GM12878 (cell line): ENCODE measurements at regions not wholly inside any gene's neighbourhood (a gene's known extent, or its start where the extent isn't known, plus 50 kb on each side); places are given as distances from the start of the nearest gene placed in this dataset.

Source experiments
- ATAC-seq: fragments of 200-7000 bp; cut with Tn5 transposase; 3 replicates; pipeline ENCODE4 v1.9.1; 2020; ENCODE audit warnings: mild to moderate bottlenecking, moderate library complexity
- BruUV-seq: library from RNA; stranded (reverse); fragments of 400-500 nt; replicated peaks from 2 replicates; lab custom pipeline; 2021; lab: Mats Ljungman, UMichigan
- CTCF ChIA-PET: fragments of 300-600 bp; sonication (Branson Sonifier 250); formaldehyde crosslinking; extraction: SDS; loops from one replicate; lab custom pipeline; 2021; ENCODE audit warnings: inconsistent platforms; lab: Yijun Ruan, JAX
- POLR2A ChIA-PET: fragments of 350-600 bp; formaldehyde crosslinking; extraction: SDS; loops from one replicate; lab custom pipeline; 2021; ENCODE audit warnings: inconsistent platforms; lab: Charles Lee
- RAD21 ChIA-PET: fragments of 300-600 bp; sonication (Branson Sonifier 250); formaldehyde crosslinking; loops from one replicate; lab custom pipeline; 2023; ENCODE audit warnings: antibody characterized with exemption; ENCODE audit not compliant: unreplicated experiment; lab: Charles Lee
- SMC1A ChIA-PET: fragments of 300-600 bp; sonication (Branson Sonifier 250); formaldehyde crosslinking; loops from one replicate; lab custom pipeline; 2023; ENCODE audit not compliant: unreplicated experiment, uncharacterized antibody; lab: Charles Lee
- DNase-seq: peaks from one replicate; pipeline ENCODE4 v3.0.0-alpha.2; 2011; ENCODE audit warnings: low read depth, low spot score
- FAIRE-seq: peaks from 3 replicates; lab custom pipeline; 2011; peaks lifted over from hg19 to GRCh38; lab: Jason Lieb, UNC
- H2AFZ ChIP-seq: 2 replicates; pipeline ENCODE4 v1.6.0; 2011; ENCODE audit warnings: low read depth, low read length, control low read depth; ENCODE audit not compliant: control insufficient read depth
- H3K27ac ChIP-seq: 2 replicates; pipeline ENCODE4 v1.5.1; 2011; ENCODE audit warnings: control low read depth; ENCODE audit not compliant: control insufficient read depth, insufficient read depth
- H3K27me3 ChIP-seq, 2 experiments: replicated peaks in 1 of 2; 2 replicates each; pipeline versions ENCODE4 v1.6.0 to v1.6.1; 2011; ENCODE audit warnings: low read length in 1 of 2; ENCODE audit not compliant: control insufficient read depth in 2 of 2, insufficient read depth in 2 of 2
- H3K36me3 ChIP-seq, 2 experiments: 2 replicates each; pipeline ENCODE4 v1.5.1; 2011; ENCODE audit warnings: low read length in 1 of 2; ENCODE audit not compliant: control insufficient read depth in 2 of 2, insufficient read depth in 2 of 2
- H3K4me1 ChIP-seq: 2 replicates; pipeline ENCODE4 v1.6.1; 2011; ENCODE audit warnings: mild to moderate bottlenecking, low read length, moderate library complexity, mixed read lengths; ENCODE audit not compliant: control insufficient read depth, insufficient read depth
- H3K4me2 ChIP-seq: 2 replicates; pipeline ENCODE4 v1.6.0; 2011; ENCODE audit warnings: control low read depth; ENCODE audit not compliant: control insufficient read depth, insufficient read depth
- H3K4me3 ChIP-seq: fragments of 200-600 bp; sonication (generic); 2 replicates; pipeline ENCODE4 v1.5.1; 2016
- H3K79me2 ChIP-seq: 2 replicates; pipeline ENCODE4 v1.6.0; 2011; ENCODE audit warnings: low read length; ENCODE audit not compliant: control insufficient read depth, insufficient read depth
- H3K9ac ChIP-seq: 2 replicates; pipeline ENCODE4 v1.8.0; 2011; ENCODE audit warnings: low read length, control low read depth, mixed read lengths; ENCODE audit not compliant: control insufficient read depth, insufficient read depth
- H3K9me3 ChIP-seq: replicated peaks from 3 replicates; pipeline ENCODE4 v1.5.1; 2011; ENCODE audit warnings: mild to moderate bottlenecking, low read length; ENCODE audit not compliant: control insufficient read depth, insufficient read depth
- H4K20me1 ChIP-seq: 2 replicates; pipeline ENCODE4 v1.6.0; 2011; ENCODE audit not compliant: control insufficient read depth, insufficient read depth
- ASH2L ChIP-seq: fragments of 300-600, 200-600 bp; sonication (generic); IDR thresholded peaks from 2 replicates; pipeline ENCODE4 v1.6.1; 2017; ENCODE audit warnings: low read depth, mild to moderate bottlenecking, borderline replicate concordance
- ATF3 ChIP-seq: IDR thresholded peaks from 2 replicates; pipeline ENCODE4 v1.6.1; 2011; ENCODE audit warnings: low read depth, mild to moderate bottlenecking, low read length, moderate library complexity, borderline replicate concordance; ENCODE audit errors: extremely low read depth
- DPF2 ChIP-seq: fragments of 450-650 bp; IDR thresholded peaks from 2 replicates; pipeline ENCODE4 v1.6.1; 2017; ENCODE audit warnings: mild to moderate bottlenecking
- E2F4 ChIP-seq: IDR thresholded peaks from 2 replicates; pipeline ENCODE4 v1.6.1; 2012; ENCODE audit warnings: low read depth, low read length, improper control_type of control experiment
- EP300 ChIP-seq, 2 experiments: fragments of 150-350 bp in 1 of 2; IDR thresholded peaks; 2 replicates each; pipeline ENCODE4 v1.6.1; 2011 to 2012; ENCODE audit warnings: low read depth in 2 of 2, low read length in 2 of 2, borderline replicate concordance in 1 of 2, improper control_type of control experiment in 1 of 2, inconsistent platforms in 1 of 2; ENCODE audit not compliant: control insufficient read depth in 1 of 2
- HSF1 ChIP-seq: fragments of 150-350 bp; IDR thresholded peaks from 2 replicates; pipeline ENCODE4 v1.6.1; 2014; ENCODE audit warnings: mild to moderate bottlenecking, low read depth, low read length
- JUND ChIP-seq: IDR thresholded peaks from 2 replicates; pipeline ENCODE4 v1.6.1; 2012; ENCODE audit warnings: low read depth, mild to moderate bottlenecking, low read length, improper control_type of control experiment, moderate library complexity
- MXI1 ChIP-seq: fragments of 150-350 bp; IDR thresholded peaks from 2 replicates; pipeline ENCODE4 v1.6.1; 2011; ENCODE audit warnings: low read depth, mild to moderate bottlenecking, inconsistent platforms, low read length, improper control_type of control experiment
- NKRF ChIP-seq: fragments of 450-650 bp; conservative IDR thresholded peaks from 2 replicates; pipeline ENCODE4 v1.6.1; 2017; ENCODE audit warnings: mild to moderate bottlenecking, moderate library complexity
- RELA ChIP-seq: fragments of 450-650 bp; IDR thresholded peaks from 2 replicates; pipeline ENCODE4 v1.8.0; 2014; ENCODE audit warnings: borderline replicate concordance; ENCODE audit not compliant: partially characterized antibody
- RUNX3 ChIP-seq: IDR thresholded peaks from 2 replicates; pipeline ENCODE4 v1.6.1; 2012; ENCODE audit warnings: low read length, inconsistent platforms
- SMAD1 ChIP-seq: fragments of 450-650 bp; IDR thresholded peaks from 2 replicates; pipeline ENCODE4 v1.6.1; 2018; ENCODE audit warnings: mild to moderate bottlenecking, low read depth; ENCODE audit not compliant: partially characterized antibody
- SREBF2 ChIP-seq: IDR thresholded peaks from 2 replicates; pipeline ENCODE4 v1.6.1; 2012; ENCODE audit warnings: mild to moderate bottlenecking, low read length
- in situ Hi-C: fragments of 300-500 bp; cut with MboI; formaldehyde crosslinking; loops from 9 replicates; pipeline ENCODE4 v1.14.3; 2018; ENCODE audit warnings: mixed read lengths
- intact Hi-C: fragments of 100-400 bp; cut with micrococcal nuclease; formaldehyde crosslinking; loops from one replicate; pipeline ENCODE4 v1.14.2; 2022; ENCODE audit not compliant: unreplicated experiment
- TF ChIP-seq, protein P1 (sequence below): IDR thresholded peaks from 2 replicates; pipeline ENCODE4 v1.6.1; 2012; ENCODE audit warnings: low read depth, low read length, improper control_type of control experiment
- TF ChIP-seq, protein P2 (sequence below): IDR thresholded peaks from 2 replicates; pipeline ENCODE4 v1.6.1; 2011; ENCODE audit warnings: low read depth, low read length, improper control_type of control experiment, borderline replicate concordance
- TF ChIP-seq, protein P3 (sequence below): IDR thresholded peaks from 2 replicates; pipeline ENCODE4 v1.6.1; 2011; ENCODE audit warnings: borderline replicate concordance, low read depth, mild to moderate bottlenecking, moderate library complexity, mixed read lengths, low read length; ENCODE audit not compliant: insufficient read depth; ENCODE audit errors: extremely low read length

DNA sequence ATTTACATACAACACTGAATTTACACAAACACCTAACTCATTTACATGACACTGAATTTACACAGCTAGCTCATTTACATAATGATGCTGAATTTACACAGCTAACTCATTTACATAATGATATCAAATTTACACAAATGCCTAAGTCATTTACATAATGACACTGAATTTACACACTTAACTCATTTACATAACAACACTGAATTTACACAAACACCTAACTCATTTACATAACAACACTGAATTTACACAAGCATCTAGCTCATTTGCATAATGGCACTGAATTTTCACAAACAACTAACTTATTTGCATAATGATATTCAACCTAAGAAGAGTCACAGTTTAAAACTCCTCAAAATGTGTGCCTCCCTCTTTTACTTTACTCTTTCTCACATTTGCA is 511.7 kb downstream of the GALR1 start:
- TF ChIP-seq, protein P1, sequence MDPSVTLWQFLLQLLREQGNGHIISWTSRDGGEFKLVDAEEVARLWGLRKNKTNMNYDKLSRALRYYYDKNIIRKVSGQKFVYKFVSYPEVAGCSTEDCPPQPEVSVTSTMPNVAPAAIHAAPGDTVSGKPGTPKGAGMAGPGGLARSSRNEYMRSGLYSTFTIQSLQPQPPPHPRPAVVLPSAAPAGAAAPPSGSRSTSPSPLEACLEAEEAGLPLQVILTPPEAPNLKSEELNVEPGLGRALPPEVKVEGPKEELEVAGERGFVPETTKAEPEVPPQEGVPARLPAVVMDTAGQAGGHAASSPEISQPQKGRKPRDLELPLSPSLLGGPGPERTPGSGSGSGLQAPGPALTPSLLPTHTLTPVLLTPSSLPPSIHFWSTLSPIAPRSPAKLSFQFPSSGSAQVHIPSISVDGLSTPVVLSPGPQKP = no peak
- TF ChIP-seq, protein P2, sequence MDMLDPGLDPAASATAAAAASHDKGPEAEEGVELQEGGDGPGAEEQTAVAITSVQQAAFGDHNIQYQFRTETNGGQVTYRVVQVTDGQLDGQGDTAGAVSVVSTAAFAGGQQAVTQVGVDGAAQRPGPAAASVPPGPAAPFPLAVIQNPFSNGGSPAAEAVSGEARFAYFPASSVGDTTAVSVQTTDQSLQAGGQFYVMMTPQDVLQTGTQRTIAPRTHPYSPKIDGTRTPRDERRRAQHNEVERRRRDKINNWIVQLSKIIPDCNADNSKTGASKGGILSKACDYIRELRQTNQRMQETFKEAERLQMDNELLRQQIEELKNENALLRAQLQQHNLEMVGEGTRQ = no peak
- TF ChIP-seq RELA = no peak
- TF ChIP-seq SMAD1 = no peak
- TF ChIP-seq DPF2 = no peak
- no peak for TF ChIP-seq SREBF2
- TF ChIP-seq ATF3 = no peak
- no peak for TF ChIP-seq E2F4
- TF ChIP-seq JUND = no peak
- TF ChIP-seq NKRF = no peak
- TF ChIP-seq EP300 (IDR thresholded peaks at IDR 0.05; ENCODE audit: borderline replicate concordance in 1 of 2, control insufficient read depth in 1 of 2, low read depth in 2 of 2, low read length in 2 of 2) = no peak
- TF ChIP-seq, protein P3, sequence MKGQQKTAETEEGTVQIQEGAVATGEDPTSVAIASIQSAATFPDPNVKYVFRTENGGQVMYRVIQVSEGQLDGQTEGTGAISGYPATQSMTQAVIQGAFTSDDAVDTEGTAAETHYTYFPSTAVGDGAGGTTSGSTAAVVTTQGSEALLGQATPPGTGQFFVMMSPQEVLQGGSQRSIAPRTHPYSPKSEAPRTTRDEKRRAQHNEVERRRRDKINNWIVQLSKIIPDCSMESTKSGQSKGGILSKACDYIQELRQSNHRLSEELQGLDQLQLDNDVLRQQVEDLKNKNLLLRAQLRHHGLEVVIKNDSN = no peak
- TF ChIP-seq ASH2L = no peak
- TF ChIP-seq HSF1 = no peak
- no peak for TF ChIP-seq RUNX3
- TF ChIP-seq MXI1 = no peak
- intact Hi-C loops (no loop called here), in situ Hi-C loops (no loop called here)
- H3K9me3 ChIP-seq = no peaks in the 10 kb centered on the region
- FAIRE-seq = no peak
- no peaks in the 10 kb centered on the region for H3K36me3 ChIP-seq
- H3K4me1 ChIP-seq = no peaks in the 10 kb centered on the region
- no peak overlapping the region for H3K4me3 ChIP-seq
- H3K79me2 ChIP-seq = no peaks in the 10 kb centered on the region
- H3K4me2 ChIP-seq = no peak overlapping the region
- no peaks in the 10 kb centered on the region for H4K20me1 ChIP-seq
- H3K27ac ChIP-seq = no peak overlapping the region
- H2AFZ ChIP-seq = no peak overlapping the region
- ChIA-PET SMC1A (no interaction called here), CTCF (no interaction called here), RAD21 (no interaction called here), POLR2A (no interaction called here)
- H3K27me3 ChIP-seq = no peaks in the 10 kb centered on the region
- no peak for DNase-seq
- no TSS peak for BruUV-seq
- no peak for ATAC-seq
- no peak overlapping the region for H3K9ac ChIP-seq
